ENCODE measurements at regions not wholly inside any gene's neighbourhood (a gene's known extent, or its start where the extent isn't known, plus 50 kb on each side); places are given as distances from the start of the nearest gene placed in this dataset.

GRCh38 chr2:3942841-3943240 is 239.5 kb downstream of the DCDC2C start:
- H3K36me3 ChIP-seq (ENCODE audit: control insufficient read depth, insufficient read depth, low read length), result no peaks in the 10 kb centered on the region
- POLR2A ChIA-PET, result no interaction called here
- CTCF ChIA-PET, result no interaction called here
- DNase-seq (ENCODE audit: low read depth), result no peak
- H3K4me3 ChIP-seq (ENCODE audit: low read depth, low read length), result no peak overlapping the region
- no peak for TF ChIP-seq CTCF (IDR thresholded peaks at IDR 0.05; ENCODE audit: insufficient read depth, low read depth, low read length)
- no peaks in the 10 kb centered on the region for H3K27me3 ChIP-seq (ENCODE audit: control insufficient read depth, insufficient read depth, low read length)

- H3K27me3 ChIP-seq (ENCODE audit: control insufficient read depth, insufficient read depth, low read length), result no peaks in the 10 kb centered on the region
- ChIA-PET CTCF (no interaction called here), POLR2A (no interaction called here)
- no peak for TF ChIP-seq CTCF (IDR thresholded peaks at IDR 0.05; ENCODE audit: insufficient read depth, low read depth, low read length)
- H3K4me3 ChIP-seq (ENCODE audit: low read depth, low read length), result no peak overlapping the region
- no peaks in the 10 kb centered on the region for H3K36me3 ChIP-seq (ENCODE audit: control insufficient read depth, insufficient read depth, low read length)
- no peak for DNase-seq (ENCODE audit: low read depth)
These were observed 240.7 kb downstream of the DCDC2C start for GRCh38 chr2:3944071-3944470.

GRCh38 chr2:3944841-3945240 is 241.5 kb downstream of the DCDC2C start:
- Histone ChIP-seq H3K36me3 (ENCODE audit: control insufficient read depth, insufficient read depth, low read length) (no peaks in the 10 kb centered on the region), H3K4me3 (ENCODE audit: low read depth, low read length) (no peak overlapping the region), H3K27me3 (ENCODE audit: control insufficient read depth, insufficient read depth, low read length) (no peaks in the 10 kb centered on the region)
- no peak for TF ChIP-seq CTCF (IDR thresholded peaks at IDR 0.05; ENCODE audit: insufficient read depth, low read depth, low read length)
- CTCF ChIA-PET, result no interaction called here
- DNase-seq (ENCODE audit: low read depth), result no peak
- POLR2A ChIA-PET, result no interaction called here

GRCh38 chr2:3948191-3948590 is 244.8 kb downstream of the DCDC2C start:
- TF ChIP-seq CTCF (IDR thresholded peaks at IDR 0.05; ENCODE audit: insufficient read depth, low read depth, low read length), result no peak
- no peaks in the 10 kb centered on the region for H3K36me3 ChIP-seq (ENCODE audit: control insufficient read depth, insufficient read depth, low read length)
- POLR2A ChIA-PET, result no interaction called here
- no peaks in the 10 kb centered on the region for H3K27me3 ChIP-seq (ENCODE audit: control insufficient read depth, insufficient read depth, low read length)
- CTCF ChIA-PET, result no interaction called here
- no peak for DNase-seq (ENCODE audit: low read depth)
- H3K4me3 ChIP-seq (ENCODE audit: low read depth, low read length), result no peak overlapping the region

- Histone ChIP-seq H3K36me3 (ENCODE audit: control insufficient read depth, insufficient read depth, low read length) (no peaks in the 10 kb centered on the region), H3K27me3 (ENCODE audit: control insufficient read depth, insufficient read depth, low read length) (no peaks in the 10 kb centered on the region), H3K4me3 (ENCODE audit: low read depth, low read length) (no peak overlapping the region)
- no peak for DNase-seq (ENCODE audit: low read depth)
- ChIA-PET CTCF (no interaction called here), POLR2A (no interaction called here)
- TF ChIP-seq CTCF (IDR thresholded peaks at IDR 0.05; ENCODE audit: insufficient read depth, low read depth, low read length), result no peak
These were observed 248.0 kb downstream of the DCDC2C start for GRCh38 chr2:3951131-3951954.

Measured in BJ (cell line).